ENCODE measurements at regions not wholly inside any gene's neighbourhood (a gene's known extent, or its start where the extent isn't known, plus 50 kb on each side); places are given as distances from the start of the nearest gene placed in this dataset.
A peak's percentile ranks its signal among the peaks of the same experiment; 100 is the strongest.

GRCh38 chr12:45102818-45103217, 51.9 kb upstream of the DBX2 start:
- DNase-seq = no peak

DNA sequence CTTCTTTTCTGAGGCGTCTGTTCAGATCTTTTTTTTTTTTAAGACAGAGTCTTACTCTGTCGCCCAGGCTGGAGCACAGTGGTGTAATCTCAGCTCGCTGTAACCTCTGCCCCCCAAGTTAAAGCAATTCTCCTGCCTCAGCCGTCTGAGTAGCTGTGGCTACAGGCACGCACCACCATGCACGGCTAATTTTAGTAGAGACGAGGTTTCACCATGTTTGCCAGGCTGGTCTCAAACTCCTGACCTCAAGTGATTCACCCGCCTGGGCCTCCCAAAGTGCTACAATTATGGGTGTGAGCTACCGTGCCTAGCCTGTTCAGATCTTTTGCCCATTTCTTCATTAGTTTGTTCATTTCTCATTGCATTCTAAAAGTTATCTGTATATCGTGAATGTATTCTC, 55.1 kb upstream of the DBX2 start:
- no peak for DNase-seq

GRCh38 chr12:45112306-45112705, 61.4 kb upstream of the DBX2 start:
- no peak for DNase-seq

- DNase-seq = no peak
Observed at GRCh38 chr12:45121224-45121623, 70.3 kb upstream of the DBX2 start.

DNA sequence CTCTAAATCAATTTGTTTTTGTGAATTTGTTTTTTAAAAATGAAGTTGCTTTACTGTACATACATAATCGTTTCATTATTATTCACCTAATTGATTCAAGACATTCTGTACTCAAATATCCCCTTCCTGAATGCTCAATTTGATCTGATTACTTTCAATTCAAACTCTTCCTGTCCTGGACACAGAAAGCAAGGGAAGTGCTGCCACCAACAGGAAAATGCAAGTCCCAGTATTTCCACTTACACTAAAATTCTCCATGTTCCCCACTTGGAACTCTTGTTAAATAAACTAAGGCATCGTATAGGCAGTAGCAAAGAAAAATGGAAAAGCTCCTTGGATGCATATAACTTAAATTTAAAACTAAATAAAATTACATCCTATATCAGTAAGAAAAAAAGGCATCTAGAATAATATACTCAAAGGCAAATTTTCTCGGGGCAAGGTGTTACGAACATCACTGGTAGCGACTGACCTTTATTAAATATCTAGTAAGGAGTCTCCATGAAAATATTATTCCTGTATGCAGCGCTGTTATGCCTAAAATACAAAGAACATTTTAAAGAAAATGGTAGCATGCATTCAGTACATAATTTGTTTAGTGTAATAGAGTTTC, 72.0 kb upstream of the DBX2 start:
- peak; percentile 6 for DNase-seq

- no peak for DNase-seq
Observed at GRCh38 chr12:45124485-45125155, 73.7 kb upstream of the DBX2 start.

GRCh38 chr12:45125997-45126396, 75.1 kb upstream of the DBX2 start:
- DNase-seq = no peak

- no peak for DNase-seq
Observed at GRCh38 chr12:45128637-45129036, 77.7 kb upstream of the DBX2 start.

DNA sequence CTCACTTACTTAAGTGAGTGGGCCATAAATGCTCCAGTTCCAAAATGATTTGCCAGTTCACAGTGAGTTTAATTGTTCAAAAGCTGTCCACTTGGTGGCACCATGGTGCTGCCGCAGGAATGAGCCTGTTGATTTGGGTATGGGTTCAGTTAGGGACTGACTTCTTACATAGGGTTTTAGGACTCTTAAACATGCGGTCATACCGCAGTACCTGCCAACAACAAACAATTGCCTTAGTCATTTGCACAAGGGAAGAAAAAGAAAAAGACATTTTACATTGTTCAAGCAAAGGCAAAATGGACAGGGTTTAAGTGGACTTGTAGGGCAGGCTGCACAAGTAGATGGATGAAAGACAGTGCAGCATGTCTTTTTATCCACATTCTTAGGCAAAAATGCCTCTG, 80.0 kb upstream of the DBX2 start:
- DNase-seq = peak; percentile 64

DNA sequence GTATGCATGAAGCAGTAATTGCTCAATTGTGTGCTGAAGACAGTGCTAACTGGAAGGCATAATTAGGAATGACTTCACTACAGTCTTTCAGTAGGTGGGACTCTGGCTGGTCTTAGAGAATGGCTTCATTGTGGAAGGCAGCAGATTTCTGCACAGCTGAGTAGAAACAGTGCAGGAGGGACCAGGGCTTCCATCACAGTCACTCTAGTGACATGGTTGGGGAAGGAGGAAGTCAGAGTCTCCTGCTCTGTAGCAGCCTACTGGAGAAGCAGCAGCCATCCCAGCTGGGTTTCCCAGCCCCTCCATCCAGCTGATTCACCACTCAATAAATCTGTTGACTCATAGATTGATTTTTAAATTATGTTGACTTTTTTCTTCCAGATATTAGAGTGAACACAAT, 80.6 kb upstream of the DBX2 start:
- no peak for DNase-seq

- no peak for DNase-seq
Observed at GRCh38 chr12:45138609-45139008, 77.3 kb upstream of the ANO6 start.

DNA sequence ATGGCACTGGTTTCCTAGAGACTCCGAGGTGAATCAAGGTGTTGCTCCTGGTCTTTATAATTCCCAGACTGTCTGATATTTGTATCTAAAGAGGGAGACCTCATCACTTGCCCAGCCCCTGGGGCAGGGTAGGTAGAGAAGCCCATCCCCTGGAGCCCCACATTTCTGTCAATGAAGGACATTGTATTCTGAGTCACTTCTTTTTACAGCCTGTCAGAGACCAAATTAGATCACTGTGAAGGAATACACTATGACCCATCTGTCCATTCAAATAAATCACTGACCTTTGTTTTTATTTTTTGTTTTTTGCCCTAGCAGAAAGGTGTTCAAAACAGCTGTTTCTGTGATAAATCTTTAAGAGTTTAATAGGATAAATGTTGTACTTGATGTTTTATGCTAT, 67.9 kb upstream of the ANO6 start:
- DNase-seq = no peak

GRCh38 chr12:45148619-45149018, 67.3 kb upstream of the ANO6 start:
- no peak for DNase-seq

GRCh38 chr12:45165284-45165683, 50.6 kb upstream of the ANO6 start:
- DNase-seq = no peak

- no peak for DNase-seq
Observed at GRCh38 chr12:45166056-45166455, 49.8 kb upstream of the ANO6 start.

Measured in activated CD4-positive, alpha-beta T cell treated with anti-CD3 and anti-CD28 coated beads, Interleukin-10, Interleukin-2, amounts not matched to agents 100 ng/mL and 50 ng/mL, durations not matched to agents 16 hours and 8 hours (primary cell).